Hematopoietic multipotent progenitor cell (in vitro differentiated cells): ENCODE measurements at regions not wholly inside any gene's neighbourhood (a gene's known extent, or its start where the extent isn't known, plus 50 kb on each side); places are given as distances from the start of the nearest gene placed in this dataset.

Source experiments
- DNase-seq, 3 donors: peaks; one replicate each; pipeline ENCODE4 v3.0.0-alpha.2; 2011 to 2015; ENCODE audit warnings: low read depth in 2 of 3, low spot score in 2 of 3

DNA sequence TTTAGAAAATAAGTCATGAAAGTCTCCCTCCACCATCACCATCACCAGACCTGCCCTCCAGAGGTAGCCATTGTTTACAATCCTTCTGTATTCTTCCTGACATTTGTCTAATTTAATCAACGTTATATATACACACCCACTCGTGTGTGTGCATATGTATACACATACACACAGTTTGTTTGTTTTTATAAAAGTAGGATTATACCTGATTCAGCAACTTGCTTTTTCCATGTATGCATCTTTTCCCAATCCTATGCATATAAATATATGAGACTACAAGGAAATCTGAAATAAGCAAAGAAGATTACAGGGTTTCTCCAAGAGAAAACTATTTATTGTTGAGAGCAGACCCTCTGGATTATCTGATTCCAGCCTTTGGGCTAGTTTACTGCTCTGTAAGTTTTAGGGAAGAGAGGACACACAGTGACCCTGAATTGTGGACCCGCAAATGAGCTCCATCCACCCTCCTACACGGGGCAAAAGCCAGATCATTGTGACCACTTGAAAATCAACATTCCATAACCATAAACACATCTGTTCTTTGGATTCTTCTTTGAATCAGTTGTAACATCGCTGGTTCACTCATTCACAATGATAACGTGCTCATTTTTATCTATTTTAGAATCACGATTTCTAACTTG lies 104.3 kb downstream of the CPN2 start:
- no peak for DNase-seq

- no peak for DNase-seq
Observed at GRCh38 chr3:194247350-194247740, 103.8 kb downstream of the CPN2 start.

GRCh38 chr3:194249323-194250097 lies 101.6 kb downstream of the CPN2 start:
- DNase-seq, result peak in 2 of 3 donors; percentile 51 to 71

GRCh38 chr3:194250098-194251002 lies 100.8 kb downstream of the CPN2 start:
- no peak for DNase-seq

DNA sequence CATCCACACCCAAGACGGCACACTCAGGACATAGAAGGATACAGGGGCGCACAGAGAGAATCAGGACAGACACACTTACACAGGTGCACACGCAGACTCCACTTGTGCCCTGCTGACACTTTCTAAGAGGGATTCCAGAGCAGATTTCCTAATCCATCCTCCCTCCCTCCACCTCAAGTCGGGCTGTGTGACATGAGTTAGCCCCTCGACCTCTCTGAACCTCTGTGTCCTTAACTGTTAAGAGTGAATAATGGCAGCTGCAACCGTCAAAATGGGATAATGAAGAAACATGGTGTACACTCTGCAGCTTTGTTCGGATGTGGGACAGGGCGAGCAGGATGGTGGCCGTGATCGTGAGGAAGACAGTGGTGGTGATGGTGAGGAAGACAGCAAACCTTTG lies 100.1 kb downstream of the CPN2 start:
- no peak for DNase-seq

- no peak for DNase-seq
Observed at GRCh38 chr3:194251461-194251860, 99.7 kb downstream of the CPN2 start.

DNA sequence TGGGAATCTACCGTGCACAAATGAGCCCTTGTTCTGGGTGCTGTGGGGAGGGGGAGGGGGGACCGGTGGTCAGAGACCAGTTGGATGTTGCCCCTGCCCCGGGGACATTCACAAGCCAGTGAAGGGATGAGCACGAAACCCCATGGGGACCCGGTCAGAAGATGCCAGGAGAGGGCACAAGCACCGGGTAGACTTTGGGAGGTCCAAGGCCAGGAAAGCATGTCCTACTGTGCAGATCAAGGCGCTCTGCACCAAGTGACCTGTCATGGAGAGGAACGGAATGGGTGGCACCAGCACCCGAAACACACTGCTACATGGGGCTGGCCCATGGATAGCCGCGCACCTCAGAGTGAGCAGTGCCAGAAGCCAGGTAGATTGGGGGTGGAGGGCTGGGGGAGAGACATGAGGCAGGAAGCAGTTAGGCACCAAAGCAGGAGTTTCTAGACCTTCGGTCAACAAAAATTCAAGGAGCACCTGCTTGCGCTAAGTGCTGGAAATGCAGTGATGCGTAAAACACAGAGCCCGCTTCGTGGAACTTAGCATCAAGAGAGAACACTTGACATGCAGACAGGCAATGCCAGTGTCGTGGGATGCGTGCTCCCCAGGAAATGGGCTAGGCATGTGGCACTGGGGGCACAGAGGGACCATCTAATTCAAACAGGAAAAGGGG lies 99.1 kb downstream of the CPN2 start:
- no peak for DNase-seq

DNA sequence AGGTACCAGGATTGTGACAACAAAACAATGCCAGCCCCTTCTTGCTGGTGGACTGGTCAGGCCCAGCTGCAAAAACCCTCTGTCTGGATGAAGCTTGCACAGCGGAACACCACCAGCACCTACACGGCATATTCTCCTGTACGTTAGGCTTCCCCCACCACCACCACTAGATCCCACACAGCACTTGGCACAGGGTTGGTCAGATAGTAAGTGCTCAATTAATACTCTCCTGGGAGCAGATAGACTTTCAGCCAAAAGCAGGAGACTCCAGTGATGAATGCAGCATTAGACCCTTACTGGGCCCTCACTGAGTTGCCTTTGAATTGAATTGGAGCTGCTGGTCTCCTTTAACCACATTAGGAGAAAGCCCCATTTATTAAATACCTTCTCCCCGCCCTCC lies 97.9 kb downstream of the CPN2 start:
- no peak for DNase-seq

- DNase-seq, result no peak
Observed at GRCh38 chr3:194254040-194254439, 97.1 kb downstream of the CPN2 start.

DNA sequence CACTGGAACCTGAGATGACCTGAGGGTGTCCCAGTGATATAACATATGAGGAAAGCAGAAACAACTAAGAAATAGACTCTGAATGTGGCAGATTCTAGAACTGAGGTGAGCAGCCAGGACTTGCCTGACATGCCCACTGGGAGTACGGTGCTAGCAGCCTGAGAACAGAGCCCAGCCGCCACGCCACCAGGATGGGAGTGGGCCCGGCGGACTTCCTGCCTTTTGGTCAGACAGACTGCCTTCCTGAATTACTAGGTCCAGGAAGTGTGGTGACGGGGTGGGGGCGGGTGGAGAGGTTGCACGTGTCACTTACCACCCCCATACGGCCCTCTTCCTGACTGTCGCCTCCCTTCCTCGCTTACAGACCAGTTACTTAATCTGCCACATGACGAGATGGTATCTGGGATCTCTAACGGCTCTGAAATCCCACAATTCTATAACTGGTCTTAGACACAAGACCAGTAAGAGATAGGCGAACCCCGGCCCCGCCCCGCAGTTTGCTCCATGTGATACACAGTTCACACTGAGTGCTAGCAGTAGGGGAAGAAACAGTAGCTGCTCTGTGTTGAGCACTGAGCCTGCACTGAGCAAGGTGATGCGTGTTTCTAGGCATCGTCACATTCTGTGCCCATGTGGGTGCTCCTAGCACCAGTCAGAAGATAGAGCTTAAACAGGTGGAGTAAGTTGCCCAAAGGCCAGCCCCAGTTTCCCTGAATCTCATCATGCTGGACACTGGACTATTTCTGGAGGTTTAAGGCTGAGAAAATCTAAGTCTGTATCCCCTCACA lies 95.7 kb downstream of the CPN2 start:
- DNase-seq, result peak; percentile 13 to 86 (median 84)

GRCh38 chr3:194256040-194256945 lies 94.8 kb downstream of the CPN2 start:
- DNase-seq, result no peak

DNA sequence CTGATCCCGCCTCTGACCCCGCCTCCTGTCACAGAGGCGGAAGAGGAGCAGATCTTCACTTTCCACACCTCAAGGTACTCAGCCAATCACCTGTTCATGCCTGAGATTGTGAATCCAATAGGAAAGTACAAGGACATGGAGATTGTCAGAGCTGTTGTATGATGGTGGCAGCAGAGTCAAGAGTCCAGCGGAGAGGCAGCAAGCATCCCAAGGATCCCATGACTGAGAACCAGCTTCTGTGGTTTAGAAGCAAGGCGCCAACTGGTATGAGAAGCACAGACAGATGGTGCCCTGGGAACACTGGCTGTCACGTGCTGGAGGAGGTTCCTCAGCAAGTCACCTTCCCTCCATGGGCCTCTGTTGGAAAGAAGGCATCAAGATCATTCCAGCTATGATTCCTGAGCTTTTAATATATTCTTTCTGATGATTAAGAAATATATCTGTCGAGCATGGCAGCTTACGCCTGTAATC lies 93.9 kb downstream of the CPN2 start:
- DNase-seq, result no peak

DNA sequence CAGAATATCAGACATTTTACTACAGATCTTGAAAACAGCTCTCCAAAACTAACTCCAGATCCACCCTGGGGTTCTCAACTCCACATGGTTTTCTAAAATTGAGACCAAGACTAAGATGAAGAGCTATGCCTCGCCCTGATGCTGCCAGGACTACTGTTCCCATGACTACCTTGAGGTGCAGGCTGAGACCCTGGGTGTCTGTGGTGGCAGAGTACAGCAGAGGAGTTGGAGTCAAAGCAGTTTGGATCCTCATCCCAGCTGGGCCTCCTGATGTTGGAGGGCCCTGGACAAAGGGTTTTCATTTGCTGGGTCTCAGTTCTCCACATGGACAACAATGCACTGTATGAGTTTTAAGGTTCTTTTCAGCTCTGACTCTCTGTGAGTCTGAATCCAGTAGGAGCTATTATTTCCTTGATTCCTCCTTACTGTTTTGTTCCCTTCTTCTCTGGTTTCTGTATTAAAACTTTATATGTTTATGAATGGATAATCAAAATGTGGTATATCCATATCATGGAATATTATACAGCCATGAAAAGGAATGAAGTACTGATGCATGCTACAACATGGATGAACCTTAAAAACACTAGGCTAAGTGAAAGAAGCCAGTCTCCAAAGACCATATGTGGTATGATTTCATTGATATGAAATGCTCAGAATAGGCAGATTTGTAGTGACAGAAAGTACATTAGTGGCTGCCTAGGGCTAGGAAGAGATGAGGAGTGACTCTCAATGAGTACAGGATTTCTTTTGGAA lies 93.0 kb downstream of the CPN2 start:
- no peak for DNase-seq

DNA sequence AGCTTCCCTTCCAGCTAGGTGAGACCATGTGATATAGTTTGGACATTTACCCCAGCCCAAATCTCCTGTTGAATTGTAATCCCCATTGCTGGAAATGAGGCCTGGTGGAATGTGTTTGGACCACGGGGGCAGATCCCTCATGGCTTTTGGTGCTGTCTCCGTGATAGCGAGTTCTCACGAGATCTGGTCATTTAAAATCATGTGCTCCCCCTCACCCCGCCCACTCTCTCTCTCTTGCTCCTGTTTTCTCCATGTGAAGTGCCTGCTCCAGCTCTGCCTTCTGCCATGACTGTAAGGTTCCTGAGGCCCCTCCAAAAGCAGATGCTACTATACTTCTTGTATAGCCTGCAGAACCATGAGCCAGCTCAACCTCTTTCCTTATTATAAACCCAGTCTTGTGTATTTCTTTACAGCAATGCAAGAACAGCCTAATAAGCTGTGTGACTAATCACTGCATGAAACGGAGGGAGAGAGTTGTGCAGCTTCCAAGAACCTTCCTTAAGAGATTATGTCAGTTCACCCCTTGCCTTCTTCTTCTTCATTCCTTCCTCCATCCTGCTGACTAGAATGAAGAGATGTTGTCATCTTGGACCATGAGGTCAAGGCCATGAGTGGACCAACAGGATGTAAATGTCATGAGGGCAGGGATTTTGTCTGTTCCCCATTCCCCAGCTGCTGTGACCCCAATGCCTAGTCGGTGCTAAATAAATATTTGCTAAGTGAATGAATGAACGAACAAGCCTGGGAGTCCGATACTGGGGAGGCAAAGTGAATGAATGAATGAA lies 91.0 kb downstream of the CPN2 start:
- no peak for DNase-seq

DNA sequence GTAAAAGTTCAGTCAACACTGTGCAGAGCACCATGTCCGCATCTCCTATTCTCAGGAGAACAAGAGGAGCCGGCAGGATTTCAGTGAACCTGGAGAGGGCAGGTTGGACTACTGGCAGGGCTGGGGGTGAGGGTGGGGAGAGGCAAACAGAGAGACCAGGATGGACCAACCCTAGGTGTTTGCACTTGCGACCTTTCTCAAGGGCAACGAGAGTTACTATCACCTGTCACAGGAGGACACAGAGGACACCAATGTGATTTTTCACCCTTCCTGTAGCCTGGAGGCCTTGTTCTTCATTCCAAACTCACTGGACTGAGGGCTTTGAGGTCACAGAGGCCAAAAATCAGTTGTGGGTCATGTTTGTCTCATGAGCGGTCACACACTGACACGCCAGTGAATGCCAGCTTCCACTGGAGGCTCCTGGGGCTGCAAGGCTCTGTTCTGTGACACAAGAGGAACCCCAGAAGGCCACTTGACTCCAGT lies 89.5 kb downstream of the CPN2 start:
- no peak for DNase-seq

GRCh38 chr3:194262176-194262924 lies 88.8 kb downstream of the CPN2 start:
- DNase-seq, result no peak

DNA sequence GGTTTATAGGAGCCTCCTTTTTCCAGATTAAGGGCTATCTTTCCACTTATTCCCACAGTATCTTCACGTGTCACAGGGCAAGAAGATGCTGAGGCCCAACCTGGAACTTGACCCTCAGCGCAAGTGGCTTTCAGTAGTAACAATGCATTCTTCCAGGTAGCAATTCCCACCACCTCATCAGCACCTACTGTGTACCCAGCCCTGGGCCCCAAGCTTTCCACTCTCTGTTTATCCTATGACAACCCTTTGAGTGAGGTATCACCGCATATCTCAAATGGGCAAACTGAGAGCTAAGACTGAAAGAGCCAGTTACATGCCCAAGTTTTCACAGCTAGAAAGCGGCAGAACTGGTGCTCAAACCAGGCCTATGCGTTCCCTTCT lies 88.2 kb downstream of the CPN2 start:
- no peak for DNase-seq
